NCI-H2227 (cell line): ENCODE measurements at regions not wholly inside any gene's neighbourhood (a gene's known extent, or its start where the extent isn't known, plus 50 kb on each side); places are given as distances from the start of the nearest gene placed in this dataset.
"Not testable (repeated sequence)": the region's sequence is repeated elsewhere in the genome, so short reads cannot be mapped to it uniquely, and the experiment has no call there.

Experiments used
- DNase-seq: peaks from one replicate; lab custom pipeline; 2025; ENCODE audit not compliant: unreplicated experiment; lab: John Stamatoyannopoulos, UW

- DNase-seq, result no peak
Measured at GRCh38 chr4:97309121-97309520, 834.2 kb downstream of the STPG2 start.

GRCh38 chr4:97317201-97317600 lies 826.1 kb downstream of the STPG2 start:
- peak; percentile 18 for DNase-seq

- peak; percentile 70 for DNase-seq
Measured at GRCh38 chr4:97317671-97318070, 825.6 kb downstream of the STPG2 start.

GRCh38 chr4:97325751-97326150 lies 817.5 kb downstream of the STPG2 start:
- DNase-seq, result not testable (repeated sequence)

- peak; percentile 76 for DNase-seq
Measured at GRCh38 chr4:97330917-97331316, 812.4 kb downstream of the STPG2 start.

- no peak for DNase-seq
Measured at GRCh38 chr4:97334348-97334747, 808.9 kb downstream of the STPG2 start.

- DNase-seq, result no peak
Measured at GRCh38 chr4:97349468-97350186, 793.6 kb downstream of the STPG2 start.

- no peak for DNase-seq
Measured at GRCh38 chr4:97353876-97354275, 789.4 kb downstream of the STPG2 start.

GRCh38 chr4:97359826-97360225 lies 783.5 kb downstream of the STPG2 start:
- no peak for DNase-seq

GRCh38 chr4:97360733-97361132 lies 782.5 kb downstream of the STPG2 start:
- DNase-seq, result no peak

GRCh38 chr4:97367878-97368277 lies 775.4 kb downstream of the STPG2 start:
- no peak for DNase-seq

- no peak for DNase-seq
Measured at GRCh38 chr4:97370568-97370967, 772.7 kb downstream of the STPG2 start.

- DNase-seq, result no peak
Measured at GRCh38 chr4:97374526-97374925, 768.8 kb downstream of the STPG2 start.

GRCh38 chr4:97386969-97387368 lies 756.3 kb downstream of the STPG2 start:
- DNase-seq, result no peak

GRCh38 chr4:97394653-97395052 lies 748.6 kb downstream of the STPG2 start:
- no peak for DNase-seq

- peak; percentile 6 for DNase-seq
Measured at GRCh38 chr4:97396097-97396496, 747.2 kb downstream of the STPG2 start.

GRCh38 chr4:97396605-97397004 lies 746.7 kb downstream of the STPG2 start:
- DNase-seq, result no peak

GRCh38 chr4:97404876-97405523 lies 738.3 kb downstream of the STPG2 start:
- DNase-seq, result no peak

GRCh38 chr4:97411356-97411755 lies 731.9 kb downstream of the STPG2 start:
- no peak for DNase-seq

GRCh38 chr4:97412331-97412730 lies 730.9 kb downstream of the STPG2 start:
- DNase-seq, result no peak

GRCh38 chr4:97414161-97414560 lies 729.1 kb downstream of the STPG2 start:
- DNase-seq, result no peak

GRCh38 chr4:97432551-97432950 lies 710.7 kb downstream of the STPG2 start:
- no peak for DNase-seq
